SKM-1 (cell line): ENCODE measurements at regions not wholly inside any gene's neighbourhood (a gene's known extent, or its start where the extent isn't known, plus 50 kb on each side); places are given as distances from the start of the nearest gene placed in this dataset.

ENCODE experiments used
- DNase-seq: peaks from one replicate; lab custom pipeline; 2025; ENCODE audit not compliant: unreplicated experiment; lab: John Stamatoyannopoulos, UW

GRCh38 chr7:120207037-120207436, 65.9 kb upstream of the KCND2 start:
- DNase-seq, result no peak

- no peak for DNase-seq
Measured at GRCh38 chr7:120215654-120216053, 57.3 kb upstream of the KCND2 start.

GRCh38 chr7:120216947-120217346, 56.0 kb upstream of the KCND2 start:
- no peak for DNase-seq

GRCh38 chr7:120218712-120219111, 54.3 kb upstream of the KCND2 start:
- no peak for DNase-seq

GRCh38 chr7:120221666-120222065, 51.3 kb upstream of the KCND2 start:
- no peak for DNase-seq
